Ovary (tissue), 3 donors: ENCODE measurements at regions not wholly inside any gene's neighbourhood (a gene's known extent, or its start where the extent isn't known, plus 50 kb on each side); places are given as distances from the start of the nearest gene placed in this dataset.

Source experiments
- CTCF ChIP-seq, 3 donors: fragments of 450-650 bp in 2 of 3; fragments of 200-600 bp in 1 of 3; IDR thresholded peaks; one replicate each; pipeline versions ENCODE4 v1.5.1 to v1.8.0; 2016 to 2022; ENCODE audit warnings: antibody characterized with exemption in 3 of 3, mild to moderate bottlenecking in 1 of 3
- EP300 ChIP-seq: sonication (generic); formaldehyde crosslinking; IDR thresholded peaks from one replicate; pipeline ENCODE4 v1.6.1; 2017; ENCODE audit warnings: antibody characterized with exemption
- POLR2A ChIP-seq: fragments of 450-650 bp; IDR thresholded peaks from one replicate; pipeline ENCODE4 v1.6.1; 2017; ENCODE audit warnings: antibody characterized with exemption, mild to moderate bottlenecking, moderate library complexity
- donor health status: DM: no; HTN: no; CAD: no.

GRCh38 chr13:107641574-107641973 lies 573.8 kb downstream of the LIG4 start:
- no peak for TF ChIP-seq CTCF (IDR thresholded peaks at IDR 0.05)
- TF ChIP-seq POLR2A, result no peak
- no peak for TF ChIP-seq EP300
